Tibial nerve (tissue), 4 donors: ENCODE measurements at regions not wholly inside any gene's neighbourhood (a gene's known extent, or its start where the extent isn't known, plus 50 kb on each side); places are given as distances from the start of the nearest gene placed in this dataset.
"Not testable (repeated sequence)": the region's sequence is repeated elsewhere in the genome, so short reads cannot be mapped to it uniquely, and the experiment has no call there.

Experiments used
- DNase-seq, 2 donors: peaks; one replicate each; pipeline ENCODE4 v3.0.0-alpha.2; 2019; ENCODE audit warnings: low spot score in 2 of 2
- H3K27ac ChIP-seq, 4 donors: fragments of 200-600 bp; sonication (generic) in 3 of 4; one replicate each; pipeline ENCODE4 v1.5.1; 2017 to 2019; ENCODE audit warnings: mild to moderate bottlenecking in 1 of 4
- H3K27me3 ChIP-seq, 2 donors: fragments of 200-600 bp; sonication (generic) in 1 of 2; one replicate each; pipeline versions ENCODE4 v1.5.1 to v1.6.0; 2017 to 2019
- H3K36me3 ChIP-seq, 3 donors: fragments of 200-600 bp; sonication (generic); one replicate each; pipeline ENCODE4 v1.5.1; 2018 to 2019
- H3K4me1 ChIP-seq, 4 donors: fragments of 200-600 bp; sonication (generic) in 3 of 4; one replicate each; pipeline ENCODE4 v1.5.1; 2017 to 2019
- H3K4me3 ChIP-seq, 4 donors: fragments of 200-600 bp; sonication (generic) in 3 of 4; one replicate each; pipeline ENCODE4 v1.5.1; 2017 to 2019; ENCODE audit warnings: mild to moderate bottlenecking in 1 of 4, moderate library complexity in 1 of 4
- H3K9me3 ChIP-seq, 4 donors: fragments of 200-600 bp; sonication (generic) in 3 of 4; one replicate each; pipeline ENCODE4 v1.5.1; 2017 to 2019
- CTCF ChIP-seq, 5 experiments: fragments of 200-600 bp in 3 of 5; fragments of 450-650 bp in 2 of 5; sonication (generic) in 3 of 5; IDR thresholded peaks; one replicate each; pipeline ENCODE4 v1.5.1; 2016 to 2019; ENCODE audit warnings: antibody characterized with exemption in 5 of 5, mild to moderate bottlenecking in 3 of 5, moderate library complexity in 2 of 5
- EP300 ChIP-seq, 2 donors: sonication (generic); formaldehyde crosslinking; IDR thresholded peaks; one replicate each; pipeline ENCODE4 v1.6.1; 2017; ENCODE audit warnings: antibody characterized with exemption in 2 of 2, mild to moderate bottlenecking in 1 of 2
- POLR2A ChIP-seq, 2 donors: fragments of 450-650 bp; IDR thresholded peaks; one replicate each; pipeline ENCODE4 v1.6.1; 2017; ENCODE audit warnings: antibody characterized with exemption in 2 of 2, mild to moderate bottlenecking in 2 of 2, moderate library complexity in 2 of 2
- WGBS, 2 donors: methylation state at CpG; one replicate each; pipeline ENCODE4 v1.1.5; 2018; 5-methylcytosine and 5-hydroxymethylcytosine counted together

- H3K4me1 ChIP-seq, result no peaks in the 10 kb centered on the region
- no peaks in the 10 kb centered on the region for H3K36me3 ChIP-seq
- no peaks in the 10 kb centered on the region for H3K27me3 ChIP-seq
- DNase-seq, result no peak
- H3K27ac ChIP-seq, result no peak overlapping the region
- no peak overlapping the region for H3K4me3 ChIP-seq
- 86% methylated on average over 2 of the region's 2 CpGs for WGBS, 2 donors
- no peak for TF ChIP-seq EP300 (IDR thresholded peaks at IDR 0.05)
- no peak for TF ChIP-seq CTCF (IDR thresholded peaks at IDR 0.05)
- TF ChIP-seq POLR2A (IDR thresholded peaks at IDR 0.05), result no peak
- H3K9me3 ChIP-seq, result no peaks in the 10 kb centered on the region
Observed at GRCh38 chr17:13833921-13834320, 232.2 kb upstream of the HS3ST3A1 start.

- no peaks in the 10 kb centered on the region for H3K9me3 ChIP-seq
- H3K27ac ChIP-seq, result no peak overlapping the region
- H3K36me3 ChIP-seq, result no peaks in the 10 kb centered on the region
- no peak for DNase-seq
- 88 to 98% methylated on average over 2 of the region's 2 CpGs for WGBS, 2 donors
- no peaks in the 10 kb centered on the region for H3K4me1 ChIP-seq
- H3K4me3 ChIP-seq, result no peak overlapping the region
- no peaks in the 10 kb centered on the region for H3K27me3 ChIP-seq
- no peak for TF ChIP-seq POLR2A (IDR thresholded peaks at IDR 0.05)
Observed at GRCh38 chr17:13835151-13835550, 233.4 kb upstream of the HS3ST3A1 start.

GRCh38 chr17:13837417-13837816, 231.9 kb upstream of the COX10 start:
- WGBS, 2 donors, result 89 to 92% methylated on average over 12 of the region's 12 CpGs
- Histone ChIP-seq H3K27me3 (no peaks in the 10 kb centered on the region), H3K4me1 (no peaks in the 10 kb centered on the region), H3K9me3 (no peaks in the 10 kb centered on the region), H3K27ac (no peak overlapping the region), H3K4me3 (no peak overlapping the region), H3K36me3 (no peaks in the 10 kb centered on the region)
- DNase-seq, result no peak
- no peak for TF ChIP-seq EP300 (IDR thresholded peaks at IDR 0.05)
- TF ChIP-seq CTCF (IDR thresholded peaks at IDR 0.05), result no peak
- no peak for TF ChIP-seq POLR2A (IDR thresholded peaks at IDR 0.05)

GRCh38 chr17:13840254-13840653, 229.1 kb upstream of the COX10 start:
- 39 to 52% methylated on average over 1 of the region's 1 CpG for whole genome bisulfite sequencing, 2 donors
- no peaks in the 10 kb centered on the region for H3K4me1 ChIP-seq
- TF ChIP-seq CTCF (IDR thresholded peaks at IDR 0.05) (no peak), POLR2A (IDR thresholded peaks at IDR 0.05) (no peak), EP300 (IDR thresholded peaks at IDR 0.05) (no peak)
- no peaks in the 10 kb centered on the region for H3K27me3 ChIP-seq
- H3K4me3 ChIP-seq, result no peak overlapping the region
- DNase-seq, result no peak
- H3K27ac ChIP-seq, result no peak overlapping the region
- no peaks in the 10 kb centered on the region for H3K9me3 ChIP-seq
- no peaks in the 10 kb centered on the region for H3K36me3 ChIP-seq

GRCh38 chr17:13843862-13844635, 225.3 kb upstream of the COX10 start:
- no peak for DNase-seq
- 40 to 47% methylated on average over 4 of the region's 4 CpGs for WGBS, 2 donors
- no peak for TF ChIP-seq EP300 (IDR thresholded peaks at IDR 0.05)
- Histone ChIP-seq H3K4me3 (no peak overlapping the region), H3K9me3 (peaks cover 0 to 4% (median 0%) of the 10 kb centered on the region in 4 donors), H3K36me3 (no peaks in the 10 kb centered on the region), H3K4me1 (no peaks in the 10 kb centered on the region), H3K27me3 (no peaks in the 10 kb centered on the region), H3K27ac (no peak overlapping the region)

GRCh38 chr17:13851889-13852288, 217.4 kb upstream of the COX10 start:
- no peaks in the 10 kb centered on the region for H3K4me1 ChIP-seq
- 72 to 86% methylated on average over 1 of the region's 1 CpG for WGBS, 2 donors
- no peaks in the 10 kb centered on the region for H3K27me3 ChIP-seq
- H3K9me3 ChIP-seq, result peaks cover 0 to 20% (median 0%) of the 10 kb centered on the region in 4 donors
- TF ChIP-seq CTCF (IDR thresholded peaks at IDR 0.05) (no peak), EP300 (IDR thresholded peaks at IDR 0.05) (no peak), POLR2A (IDR thresholded peaks at IDR 0.05) (no peak)
- no peak overlapping the region for H3K4me3 ChIP-seq
- H3K36me3 ChIP-seq, result no peaks in the 10 kb centered on the region
- no peak overlapping the region for H3K27ac ChIP-seq
- DNase-seq, result no peak

GRCh38 chr17:13855730-13856129, 213.6 kb upstream of the COX10 start:
- not testable (repeated sequence) for DNase-seq, H3K4me3 ChIP-seq, H3K4me1 ChIP-seq, H3K27ac ChIP-seq, H3K36me3 ChIP-seq, H3K27me3 ChIP-seq
- peaks cover 0 to 32% (median 0%) of the 10 kb centered on the region in 4 donors for H3K9me3 ChIP-seq
- 78 to 87% methylated on average over 4 of the region's 4 CpGs for WGBS, 2 donors
